GM12878 (cell line): ENCODE measurements at regions not wholly inside any gene's neighbourhood (a gene's known extent, or its start where the extent isn't known, plus 50 kb on each side); places are given as distances from the start of the nearest gene placed in this dataset.

Experiments
- ATAC-seq: fragments of 200-7000 bp; cut with Tn5 transposase; 3 replicates; pipeline ENCODE4 v1.9.1; 2020; ENCODE audit warnings: mild to moderate bottlenecking, moderate library complexity
- BruUV-seq: library from RNA; stranded (reverse); fragments of 400-500 nt; replicated peaks from 2 replicates; lab custom pipeline; 2021; lab: Mats Ljungman, UMichigan
- CTCF ChIA-PET: fragments of 300-600 bp; sonication (Branson Sonifier 250); formaldehyde crosslinking; extraction: SDS; loops from one replicate; lab custom pipeline; 2021; ENCODE audit warnings: inconsistent platforms; lab: Yijun Ruan, JAX
- POLR2A ChIA-PET: fragments of 350-600 bp; formaldehyde crosslinking; extraction: SDS; loops from one replicate; lab custom pipeline; 2021; ENCODE audit warnings: inconsistent platforms; lab: Charles Lee
- RAD21 ChIA-PET: fragments of 300-600 bp; sonication (Branson Sonifier 250); formaldehyde crosslinking; loops from one replicate; lab custom pipeline; 2023; ENCODE audit warnings: antibody characterized with exemption; ENCODE audit not compliant: unreplicated experiment; lab: Charles Lee
- SMC1A ChIA-PET: fragments of 300-600 bp; sonication (Branson Sonifier 250); formaldehyde crosslinking; loops from one replicate; lab custom pipeline; 2023; ENCODE audit not compliant: unreplicated experiment, uncharacterized antibody; lab: Charles Lee
- DNase-seq: peaks from one replicate; pipeline ENCODE4 v3.0.0-alpha.2; 2011; ENCODE audit warnings: low read depth, low spot score
- FAIRE-seq: peaks from 3 replicates; lab custom pipeline; 2011; peaks lifted over from hg19 to GRCh38; lab: Jason Lieb, UNC
- H2AFZ ChIP-seq: 2 replicates; pipeline ENCODE4 v1.6.0; 2011; ENCODE audit warnings: low read depth, low read length, control low read depth; ENCODE audit not compliant: control insufficient read depth
- H3K27ac ChIP-seq: 2 replicates; pipeline ENCODE4 v1.5.1; 2011; ENCODE audit warnings: control low read depth; ENCODE audit not compliant: control insufficient read depth, insufficient read depth
- H3K27me3 ChIP-seq, 2 experiments: replicated peaks in 1 of 2; 2 replicates each; pipeline versions ENCODE4 v1.6.0 to v1.6.1; 2011; ENCODE audit warnings: low read length in 1 of 2; ENCODE audit not compliant: control insufficient read depth in 2 of 2, insufficient read depth in 2 of 2
- H3K36me3 ChIP-seq, 2 experiments: 2 replicates each; pipeline ENCODE4 v1.5.1; 2011; ENCODE audit warnings: low read length in 1 of 2; ENCODE audit not compliant: control insufficient read depth in 2 of 2, insufficient read depth in 2 of 2
- H3K4me1 ChIP-seq: 2 replicates; pipeline ENCODE4 v1.6.1; 2011; ENCODE audit warnings: mild to moderate bottlenecking, low read length, moderate library complexity, mixed read lengths; ENCODE audit not compliant: control insufficient read depth, insufficient read depth
- H3K4me2 ChIP-seq: 2 replicates; pipeline ENCODE4 v1.6.0; 2011; ENCODE audit warnings: control low read depth; ENCODE audit not compliant: control insufficient read depth, insufficient read depth
- H3K4me3 ChIP-seq: fragments of 200-600 bp; sonication (generic); 2 replicates; pipeline ENCODE4 v1.5.1; 2016
- H3K79me2 ChIP-seq: 2 replicates; pipeline ENCODE4 v1.6.0; 2011; ENCODE audit warnings: low read length; ENCODE audit not compliant: control insufficient read depth, insufficient read depth
- H3K9ac ChIP-seq: 2 replicates; pipeline ENCODE4 v1.8.0; 2011; ENCODE audit warnings: low read length, control low read depth, mixed read lengths; ENCODE audit not compliant: control insufficient read depth, insufficient read depth
- H3K9me3 ChIP-seq: replicated peaks from 3 replicates; pipeline ENCODE4 v1.5.1; 2011; ENCODE audit warnings: mild to moderate bottlenecking, low read length; ENCODE audit not compliant: control insufficient read depth, insufficient read depth
- H4K20me1 ChIP-seq: 2 replicates; pipeline ENCODE4 v1.6.0; 2011; ENCODE audit not compliant: control insufficient read depth, insufficient read depth
- IRF4 ChIP-seq: IDR thresholded peaks from 2 replicates; pipeline ENCODE4 v1.6.1; 2011; ENCODE audit warnings: low read depth, low read length
- MYC ChIP-seq: IDR thresholded peaks from 2 replicates; pipeline ENCODE4 v1.6.1; 2011; ENCODE audit warnings: mild to moderate bottlenecking, low read length, moderate library complexity, inconsistent platforms; ENCODE audit not compliant: insufficient read depth, insufficient replicate concordance, insufficient read length, severe bottlenecking
- RCOR1 ChIP-seq: conservative IDR thresholded peaks from 2 replicates; pipeline ENCODE4 v1.6.1; 2012; ENCODE audit warnings: low read depth, low read length, improper control_type of control experiment
- RUNX3 ChIP-seq: IDR thresholded peaks from 2 replicates; pipeline ENCODE4 v1.6.1; 2012; ENCODE audit warnings: low read length, inconsistent platforms
- SUZ12 ChIP-seq: fragments of 200-600 bp; sonication (generic); IDR thresholded peaks from one replicate; pipeline ENCODE4 v1.6.1; 2018; ENCODE audit warnings: antibody characterized with exemption, mild to moderate bottlenecking; ENCODE audit not compliant: unreplicated experiment
- TCF3 ChIP-seq: IDR thresholded peaks from 2 replicates; pipeline ENCODE4 v1.6.1; 2012; ENCODE audit warnings: low read depth, mild to moderate bottlenecking, low read length, borderline replicate concordance; ENCODE audit not compliant: insufficient read depth
- YY1 ChIP-seq: IDR thresholded peaks from 2 replicates; pipeline ENCODE4 v1.6.1; 2011; ENCODE audit warnings: low read depth, mild to moderate bottlenecking, low read length
- ZNF274 ChIP-seq: IDR thresholded peaks from one replicate; pipeline ENCODE4 v1.8.0; 2011; ENCODE audit not compliant: insufficient read length, insufficient read depth
- ZNF622 ChIP-seq: fragments of 450-650 bp; IDR thresholded peaks from 2 replicates; pipeline ENCODE4 v1.6.1; 2017; ENCODE audit warnings: mild to moderate bottlenecking, inconsistent platforms
- WGBS: methylation state at CpG from one replicate; pipeline ENCODE4 v1.1.6; 2016; ENCODE audit warnings: low lambda C conversion rate; ENCODE audit not compliant: insufficient replicate concordance, insufficient coverage; ENCODE audit errors: missing lambda C conversion rate; 5-methylcytosine and 5-hydroxymethylcytosine counted together
- in situ Hi-C: fragments of 300-500 bp; cut with MboI; formaldehyde crosslinking; loops from 9 replicates; pipeline ENCODE4 v1.14.3; 2018; ENCODE audit warnings: mixed read lengths
- intact Hi-C: fragments of 100-400 bp; cut with micrococcal nuclease; formaldehyde crosslinking; loops from one replicate; pipeline ENCODE4 v1.14.2; 2022; ENCODE audit not compliant: unreplicated experiment
- TF ChIP-seq, protein P1 (sequence below): fragments of 450-650 bp; IDR thresholded peaks from 2 replicates; pipeline ENCODE4 v1.6.1; 2014; ENCODE audit warnings: mild to moderate bottlenecking
- TF ChIP-seq, protein P2 (sequence below): fragments of 450-650 bp; formaldehyde crosslinking; IDR thresholded peaks from 2 replicates; pipeline ENCODE4 v1.4.0; 2022; ENCODE audit warnings: mild to moderate bottlenecking, moderate library complexity
- TF ChIP-seq, protein P3 (sequence below): fragments of 150-350 bp; IDR thresholded peaks from 2 replicates; pipeline ENCODE4 v1.6.1; 2016; ENCODE audit warnings: low read depth, low read length
- TF ChIP-seq, protein P4 (sequence below): IDR thresholded peaks from 2 replicates; pipeline ENCODE4 v1.6.1; 2011; ENCODE audit warnings: borderline replicate concordance, low read depth, mild to moderate bottlenecking, moderate library complexity, low read length; ENCODE audit not compliant: insufficient read depth, poor library complexity, severe bottlenecking

DNA sequence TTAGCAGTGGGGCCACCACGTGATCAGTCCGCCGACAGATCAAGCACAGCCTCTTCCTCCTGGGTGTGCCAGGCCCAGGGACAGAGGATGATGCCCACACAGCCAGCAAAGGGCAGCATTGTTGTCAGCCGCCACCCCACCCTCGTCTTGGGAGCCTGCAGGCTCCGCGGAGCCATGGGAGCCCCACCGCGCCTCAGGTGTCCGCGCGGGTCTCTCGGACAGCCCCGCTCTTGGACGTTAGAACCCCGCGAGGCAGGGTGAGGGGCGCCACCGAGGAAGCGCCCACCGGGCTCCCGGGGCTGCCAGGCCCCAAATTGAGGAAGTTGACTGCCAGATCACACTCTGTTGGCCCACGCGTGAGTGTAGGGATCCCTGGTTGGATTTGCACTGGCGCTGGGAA is 83.9 kb upstream of the MS4A8 start:
- Histone ChIP-seq H3K4me2 (no peak overlapping the region), H3K9ac (no peak overlapping the region), H3K4me1 (no peaks in the 10 kb centered on the region), H3K9me3 (no peaks in the 10 kb centered on the region), H3K4me3 (no peak overlapping the region), H4K20me1 (no peaks in the 10 kb centered on the region), H3K36me3 (no peaks in the 10 kb centered on the region), H3K27ac (no peak overlapping the region), H3K27me3 (no peaks in the 10 kb centered on the region), H2AFZ (no peak overlapping the region), H3K79me2 (no peaks in the 10 kb centered on the region)
- POLR2A ChIA-PET = no interaction called here
- in situ Hi-C loops = loop anchor here (5.0 to 10.0 kb wide), 2 partner anchors 128 to 251 kb away; no protein-coding TSS in a partner anchor
- RAD21 ChIA-PET = no interaction called here
- DNase-seq (no peak), FAIRE-seq (no peak), ATAC-seq (no peak)
- SMC1A ChIA-PET = no interaction called here
- intact Hi-C loops = no loop called here
- CTCF ChIA-PET = interaction anchor here (1.3 kb wide), 1 partner anchor 252 kb away, joined by 3 read pairs; no protein-coding TSS in a partner anchor
- WGBS = 69% methylated on average over 25 of the region's 25 CpGs
- no TSS peak for BruUV-seq
- TF ChIP-seq SUZ12 (no peak), TCF3 (no peak), ZNF622 (no peak), IRF4 (no peak), RCOR1 (no peak), RUNX3 (no peak), MYC (no peak), YY1 (no peak), ZNF274 (no peak)
- TF ChIP-seq, protein P1, sequence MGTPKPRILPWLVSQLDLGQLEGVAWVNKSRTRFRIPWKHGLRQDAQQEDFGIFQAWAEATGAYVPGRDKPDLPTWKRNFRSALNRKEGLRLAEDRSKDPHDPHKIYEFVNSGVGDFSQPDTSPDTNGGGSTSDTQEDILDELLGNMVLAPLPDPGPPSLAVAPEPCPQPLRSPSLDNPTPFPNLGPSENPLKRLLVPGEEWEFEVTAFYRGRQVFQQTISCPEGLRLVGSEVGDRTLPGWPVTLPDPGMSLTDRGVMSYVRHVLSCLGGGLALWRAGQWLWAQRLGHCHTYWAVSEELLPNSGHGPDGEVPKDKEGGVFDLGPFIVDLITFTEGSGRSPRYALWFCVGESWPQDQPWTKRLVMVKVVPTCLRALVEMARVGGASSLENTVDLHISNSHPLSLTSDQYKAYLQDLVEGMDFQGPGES = no peak
- TF ChIP-seq, protein P2, sequence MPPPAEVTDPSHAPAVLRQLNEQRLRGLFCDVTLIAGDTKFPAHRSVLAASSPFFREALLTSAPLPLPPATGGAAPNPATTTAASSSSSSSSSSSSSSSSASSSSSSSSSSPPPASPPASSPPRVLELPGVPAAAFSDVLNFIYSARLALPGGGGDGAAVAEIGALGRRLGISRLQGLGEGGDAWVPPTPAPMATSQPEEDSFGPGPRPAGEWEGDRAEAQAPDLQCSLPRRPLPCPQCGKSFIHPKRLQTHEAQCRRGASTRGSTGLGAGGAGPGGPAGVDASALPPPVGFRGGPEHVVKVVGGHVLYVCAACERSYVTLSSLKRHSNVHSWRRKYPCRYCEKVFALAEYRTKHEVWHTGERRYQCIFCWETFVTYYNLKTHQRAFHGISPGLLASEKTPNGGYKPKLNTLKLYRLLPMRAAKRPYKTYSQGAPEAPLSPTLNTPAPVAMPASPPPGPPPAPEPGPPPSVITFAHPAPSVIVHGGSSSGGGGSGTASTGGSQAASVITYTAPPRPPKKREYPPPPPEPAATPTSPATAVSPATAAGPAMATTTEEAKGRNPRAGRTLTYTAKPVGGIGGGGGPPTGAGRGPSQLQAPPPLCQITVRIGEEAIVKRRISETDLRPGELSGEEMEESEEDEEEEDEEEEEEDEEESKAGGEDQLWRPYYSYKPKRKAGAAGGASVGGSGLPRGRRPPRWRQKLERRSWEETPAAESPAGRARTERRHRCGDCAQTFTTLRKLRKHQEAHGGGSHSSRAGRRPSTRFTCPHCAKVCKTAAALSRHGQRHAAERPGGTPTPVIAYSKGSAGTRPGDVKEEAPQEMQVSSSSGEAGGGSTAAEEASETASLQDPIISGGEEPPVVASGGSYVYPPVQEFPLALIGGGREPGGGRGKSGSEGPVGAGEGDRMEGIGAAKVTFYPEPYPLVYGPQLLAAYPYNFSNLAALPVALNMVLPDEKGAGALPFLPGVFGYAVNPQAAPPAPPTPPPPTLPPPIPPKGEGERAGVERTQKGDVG (CRISPR knock-in tag) = no peak
- TF ChIP-seq, protein P3, sequence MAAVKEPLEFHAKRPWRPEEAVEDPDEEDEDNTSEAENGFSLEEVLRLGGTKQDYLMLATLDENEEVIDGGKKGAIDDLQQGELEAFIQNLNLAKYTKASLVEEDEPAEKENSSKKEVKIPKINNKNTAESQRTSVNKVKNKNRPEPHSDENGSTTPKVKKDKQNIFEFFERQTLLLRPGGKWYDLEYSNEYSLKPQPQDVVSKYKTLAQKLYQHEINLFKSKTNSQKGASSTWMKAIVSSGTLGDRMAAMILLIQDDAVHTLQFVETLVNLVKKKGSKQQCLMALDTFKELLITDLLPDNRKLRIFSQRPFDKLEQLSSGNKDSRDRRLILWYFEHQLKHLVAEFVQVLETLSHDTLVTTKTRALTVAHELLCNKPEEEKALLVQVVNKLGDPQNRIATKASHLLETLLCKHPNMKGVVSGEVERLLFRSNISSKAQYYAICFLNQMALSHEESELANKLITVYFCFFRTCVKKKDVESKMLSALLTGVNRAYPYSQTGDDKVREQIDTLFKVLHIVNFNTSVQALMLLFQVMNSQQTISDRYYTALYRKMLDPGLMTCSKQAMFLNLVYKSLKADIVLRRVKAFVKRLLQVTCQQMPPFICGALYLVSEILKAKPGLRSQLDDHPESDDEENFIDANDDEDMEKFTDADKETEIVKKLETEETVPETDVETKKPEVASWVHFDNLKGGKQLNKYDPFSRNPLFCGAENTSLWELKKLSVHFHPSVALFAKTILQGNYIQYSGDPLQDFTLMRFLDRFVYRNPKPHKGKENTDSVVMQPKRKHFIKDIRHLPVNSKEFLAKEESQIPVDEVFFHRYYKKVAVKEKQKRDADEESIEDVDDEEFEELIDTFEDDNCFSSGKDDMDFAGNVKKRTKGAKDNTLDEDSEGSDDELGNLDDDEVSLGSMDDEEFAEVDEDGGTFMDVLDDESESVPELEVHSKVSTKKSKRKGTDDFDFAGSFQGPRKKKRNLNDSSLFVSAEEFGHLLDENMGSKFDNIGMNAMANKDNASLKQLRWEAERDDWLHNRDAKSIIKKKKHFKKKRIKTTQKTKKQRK = no peak
- TF ChIP-seq, protein P4, sequence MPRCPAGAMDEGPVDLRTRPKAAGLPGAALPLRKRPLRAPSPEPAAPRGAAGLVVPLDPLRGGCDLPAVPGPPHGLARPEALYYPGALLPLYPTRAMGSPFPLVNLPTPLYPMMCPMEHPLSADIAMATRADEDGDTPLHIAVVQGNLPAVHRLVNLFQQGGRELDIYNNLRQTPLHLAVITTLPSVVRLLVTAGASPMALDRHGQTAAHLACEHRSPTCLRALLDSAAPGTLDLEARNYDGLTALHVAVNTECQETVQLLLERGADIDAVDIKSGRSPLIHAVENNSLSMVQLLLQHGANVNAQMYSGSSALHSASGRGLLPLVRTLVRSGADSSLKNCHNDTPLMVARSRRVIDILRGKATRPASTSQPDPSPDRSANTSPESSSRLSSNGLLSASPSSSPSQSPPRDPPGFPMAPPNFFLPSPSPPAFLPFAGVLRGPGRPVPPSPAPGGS = no peak
